Fibroblast of the aortic adventitia (primary cell): ENCODE measurements at regions not wholly inside any gene's neighbourhood (a gene's known extent, or its start where the extent isn't known, plus 50 kb on each side); places are given as distances from the start of the nearest gene placed in this dataset.
A peak's percentile ranks its signal among the peaks of the same experiment; 100 is the strongest.

Experiments used
- DNase-seq: peaks from one replicate; pipeline ENCODE4 v3.0.0-alpha.2; 2010; ENCODE audit warnings: low read depth
- H3K4me3 ChIP-seq: 2 replicates; pipeline ENCODE4 v1.5.1; 2011; ENCODE audit warnings: low read depth, mild to moderate bottlenecking, control low read depth, low read length, moderate library complexity
- TF ChIP-seq, protein P1 (sequence below): IDR thresholded peaks from 2 replicates; pipeline ENCODE4 v1.5.1; 2011; ENCODE audit warnings: mild to moderate bottlenecking, low read length, control low read depth, inconsistent platforms; ENCODE audit not compliant: insufficient read depth

DNA sequence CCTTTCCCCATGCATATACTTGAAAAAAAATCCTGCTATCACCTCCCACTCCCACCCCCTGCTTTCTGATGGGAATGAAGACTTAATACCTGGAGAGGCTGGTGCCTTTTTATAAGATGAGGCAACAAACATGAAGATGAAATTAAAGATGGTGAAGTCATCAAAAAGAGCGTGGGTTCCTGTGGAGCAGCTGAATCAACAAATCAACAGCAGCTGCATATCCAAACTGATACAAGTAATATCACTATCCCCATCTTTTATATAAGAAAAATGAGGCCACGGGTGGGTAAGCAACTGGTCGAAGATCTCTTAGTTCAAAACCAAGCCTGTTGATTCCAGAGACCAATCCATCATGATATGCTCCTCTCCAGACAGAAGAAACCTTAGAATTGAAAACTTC lies 268.5 kb downstream of the ENC1 start:
- DNase-seq, result no peak
- TF ChIP-seq, protein P1, sequence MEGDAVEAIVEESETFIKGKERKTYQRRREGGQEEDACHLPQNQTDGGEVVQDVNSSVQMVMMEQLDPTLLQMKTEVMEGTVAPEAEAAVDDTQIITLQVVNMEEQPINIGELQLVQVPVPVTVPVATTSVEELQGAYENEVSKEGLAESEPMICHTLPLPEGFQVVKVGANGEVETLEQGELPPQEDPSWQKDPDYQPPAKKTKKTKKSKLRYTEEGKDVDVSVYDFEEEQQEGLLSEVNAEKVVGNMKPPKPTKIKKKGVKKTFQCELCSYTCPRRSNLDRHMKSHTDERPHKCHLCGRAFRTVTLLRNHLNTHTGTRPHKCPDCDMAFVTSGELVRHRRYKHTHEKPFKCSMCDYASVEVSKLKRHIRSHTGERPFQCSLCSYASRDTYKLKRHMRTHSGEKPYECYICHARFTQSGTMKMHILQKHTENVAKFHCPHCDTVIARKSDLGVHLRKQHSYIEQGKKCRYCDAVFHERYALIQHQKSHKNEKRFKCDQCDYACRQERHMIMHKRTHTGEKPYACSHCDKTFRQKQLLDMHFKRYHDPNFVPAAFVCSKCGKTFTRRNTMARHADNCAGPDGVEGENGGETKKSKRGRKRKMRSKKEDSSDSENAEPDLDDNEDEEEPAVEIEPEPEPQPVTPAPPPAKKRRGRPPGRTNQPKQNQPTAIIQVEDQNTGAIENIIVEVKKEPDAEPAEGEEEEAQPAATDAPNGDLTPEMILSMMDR, result no peak
- no peak overlapping the region for H3K4me3 ChIP-seq

DNA sequence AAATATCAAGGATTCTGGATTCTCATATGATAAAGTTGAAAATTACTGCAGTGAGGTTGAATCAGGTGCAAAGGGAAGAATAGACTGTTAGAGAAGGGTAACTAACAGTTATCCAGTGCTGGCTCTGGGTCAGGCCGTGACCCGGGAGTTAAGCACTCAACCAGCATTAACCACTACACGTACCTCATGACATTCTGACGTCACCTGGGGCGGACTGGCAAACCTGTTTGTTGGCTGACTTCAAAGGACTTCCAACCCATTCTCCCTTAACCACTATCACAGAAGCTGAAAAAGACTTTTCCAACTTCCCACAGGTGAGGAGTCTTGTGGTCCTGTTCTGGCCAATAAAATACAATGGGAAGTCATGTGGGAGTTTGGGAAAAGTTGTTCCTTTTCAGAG lies 268.9 kb downstream of the ENC1 start:
- TF ChIP-seq, protein P1, result no peak
- H3K4me3 ChIP-seq, result no peak overlapping the region
- DNase-seq, result no peak

DNA sequence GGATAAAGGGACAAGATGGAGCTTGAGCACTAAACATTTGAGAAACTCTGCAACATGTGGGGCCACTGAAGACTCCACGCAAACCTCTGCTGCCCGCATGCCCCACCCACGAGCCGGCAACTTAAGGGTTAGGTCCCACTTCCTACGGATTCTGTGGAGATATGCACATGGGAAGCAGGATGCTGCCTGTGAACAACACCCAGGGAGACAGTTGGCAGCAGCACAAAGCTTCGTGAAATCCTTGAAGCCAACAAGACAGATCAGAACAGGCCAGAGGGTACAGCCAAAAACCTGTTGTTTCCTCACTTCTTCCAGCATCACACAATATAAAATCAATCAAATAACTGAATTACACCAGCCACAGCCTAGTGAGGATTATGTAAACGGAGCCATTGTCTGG lies 270.4 kb downstream of the ENC1 start:
- TF ChIP-seq, protein P1, result no peak
- no peak for DNase-seq
- no peak overlapping the region for H3K4me3 ChIP-seq

DNA sequence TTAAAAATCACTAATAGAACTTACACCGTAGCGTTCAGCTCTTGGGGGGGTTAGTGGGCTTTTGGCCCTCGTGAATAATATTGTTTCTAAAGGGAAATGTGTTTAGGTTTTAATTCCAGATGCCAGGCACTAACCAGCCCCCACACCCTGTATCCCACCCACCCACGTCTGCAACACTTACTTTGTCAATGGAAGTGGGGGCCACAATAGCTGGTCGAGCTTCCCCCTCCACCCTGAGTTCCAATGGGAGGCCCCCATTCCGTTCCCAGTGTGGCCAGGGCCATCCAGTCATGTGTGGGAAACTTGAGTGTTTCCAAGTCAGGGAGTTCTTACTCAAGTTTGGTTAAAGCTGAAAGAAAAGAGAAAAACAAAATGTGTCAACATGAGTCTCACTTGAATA lies 271.4 kb downstream of the ENC1 start:
- TF ChIP-seq, protein P1, result no peak
- H3K4me3 ChIP-seq, result no peak overlapping the region
- no peak for DNase-seq

DNA sequence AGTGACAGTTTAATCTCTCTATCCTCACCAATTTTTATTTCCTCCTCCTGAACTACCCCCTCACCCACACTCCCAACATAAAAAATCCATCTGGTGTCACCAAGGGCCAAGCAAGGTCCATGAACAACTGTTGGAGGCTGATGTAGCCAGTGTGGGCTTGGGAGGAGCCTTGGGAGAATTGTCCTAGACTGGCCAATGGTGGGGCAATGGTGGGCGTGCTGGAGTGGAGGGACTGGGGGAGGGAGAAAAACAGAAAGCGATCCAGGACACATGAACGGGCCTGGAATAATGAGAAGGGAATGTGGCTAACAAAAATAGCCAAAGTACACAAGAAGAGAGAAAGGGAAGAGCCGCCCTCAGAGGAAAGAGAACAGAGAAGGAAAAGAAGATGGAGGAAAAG lies 272.6 kb downstream of the ENC1 start:
- TF ChIP-seq, protein P1, result no peak
- DNase-seq, result peak; percentile 21
- H3K4me3 ChIP-seq, result no peak overlapping the region

DNA sequence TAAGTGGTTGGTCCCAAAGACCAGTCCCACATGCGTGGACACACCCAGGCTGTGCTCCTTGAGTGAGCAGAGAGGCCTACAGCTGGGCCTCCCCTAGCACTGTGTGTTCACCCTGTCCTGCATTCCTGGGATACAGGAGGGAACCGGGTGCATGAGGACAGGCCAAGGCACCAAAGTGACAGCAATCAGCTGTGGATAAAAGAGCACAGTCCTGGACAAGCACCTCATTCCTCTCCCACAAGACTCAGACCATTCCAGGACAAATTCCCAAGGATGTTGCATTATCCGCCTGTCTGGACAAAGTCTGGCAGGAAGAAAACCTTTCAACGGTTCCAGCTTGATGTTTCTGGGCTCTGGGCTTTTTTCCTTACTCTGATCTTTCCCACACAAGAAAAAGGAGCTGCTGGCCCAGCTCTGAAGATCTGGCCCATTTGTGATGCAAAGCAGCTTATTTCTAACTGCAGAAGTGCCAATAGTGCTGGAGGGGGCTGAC lies 273.2 kb downstream of the ENC1 start:
- H3K4me3 ChIP-seq, result no peak overlapping the region
- peak; percentile 22 for DNase-seq
- TF ChIP-seq, protein P1, result no peak

DNA sequence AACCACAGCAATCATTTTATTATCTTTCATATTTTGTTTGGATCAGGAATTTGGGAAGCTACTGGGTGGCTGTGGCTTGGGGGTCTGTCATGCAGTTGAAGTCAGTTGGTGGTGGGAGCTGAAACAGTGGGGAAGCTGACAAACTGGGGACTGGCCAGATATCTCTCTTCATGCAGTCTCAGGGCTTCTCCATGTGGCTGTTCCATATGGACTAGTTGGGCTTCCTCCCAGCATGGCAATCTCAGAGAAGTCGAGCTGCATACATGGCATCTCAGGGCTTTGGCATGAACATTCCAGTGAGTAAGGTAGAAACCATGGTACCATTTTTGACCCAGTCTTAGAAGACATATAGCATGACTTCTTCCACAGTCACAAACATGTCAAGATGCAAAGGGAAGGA lies 274.8 kb downstream of the ENC1 start:
- DNase-seq, result no peak
- TF ChIP-seq, protein P1, result no peak
- H3K4me3 ChIP-seq, result no peak overlapping the region
